ENCODE measurements at regions not wholly inside any gene's neighbourhood (a gene's known extent, or its start where the extent isn't known, plus 50 kb on each side); places are given as distances from the start of the nearest gene placed in this dataset.

- in situ Hi-C loops (cut with MboI; ENCODE audit: low pct_ligation_motif_present in 1 of 4, low pct_unique_long_range_greater_than_20kb in 1 of 4, low sequenced_read_pairs in 3 of 4) (no loop called here), intact Hi-C loops (cut with DNase I; ENCODE audit: low total_unique reads) (no loop called here)
- WGBS, 2 donors (ENCODE audit: low coverage in 1 of 2), result 81 to 91% methylated on average over 10 of the region's 10 CpGs
- no peak for DNase-seq
- TF ChIP-seq POLR2A (IDR thresholded peaks at IDR 0.05) (no peak), EP300 (IDR thresholded peaks at IDR 0.05; ENCODE audit: low read depth) (no peak), POLR2AphosphoS5 (IDR thresholded peaks at IDR 0.05) (no peak), CTCF (IDR thresholded peaks at IDR 0.05) (no peak)
- Histone ChIP-seq H3K4me3 (no peak overlapping the region), H3K4me1 (no peaks in the 10 kb centered on the region), H3K9me3 (no peaks in the 10 kb centered on the region), H3K27me3 (no peaks in the 10 kb centered on the region), H3K36me3 (no peaks in the 10 kb centered on the region), H3K27ac (no peak overlapping the region)
These were observed 164.2 kb upstream of the SOX1 start for GRCh38 chr13:111902726-111903125.

- no peak for DNase-seq
These were observed 163.8 kb upstream of the SOX1 start for GRCh38 chr13:111903143-111903542.

GRCh38 chr13:111904166-111904565 lies 162.8 kb upstream of the SOX1 start:
- TF ChIP-seq CTCF (IDR thresholded peaks at IDR 0.05) (no peak), POLR2A (IDR thresholded peaks at IDR 0.05) (no peak), POLR2AphosphoS5 (IDR thresholded peaks at IDR 0.05) (no peak), EP300 (IDR thresholded peaks at IDR 0.05; ENCODE audit: low read depth) (no peak)
- Histone ChIP-seq H3K27me3 (no peaks in the 10 kb centered on the region), H3K4me1 (no peaks in the 10 kb centered on the region), H3K27ac (no peak overlapping the region), H3K36me3 (no peaks in the 10 kb centered on the region), H3K4me3 (no peak overlapping the region), H3K9me3 (no peaks in the 10 kb centered on the region)
- no peak for DNase-seq
- in situ Hi-C loops (cut with MboI; ENCODE audit: low pct_ligation_motif_present in 1 of 4, low pct_unique_long_range_greater_than_20kb in 1 of 4, low sequenced_read_pairs in 3 of 4) (no loop called here), intact Hi-C loops (cut with DNase I; ENCODE audit: low total_unique reads) (no loop called here)
- WGBS, 2 donors (ENCODE audit: low coverage in 1 of 2), result 81 to 82% methylated on average over 4 to 7 of the region's 7 CpGs

More at GRCh38 chr13:111903143-111903542, 163.8 kb upstream of the SOX1 start:
- Histone ChIP-seq H3K9me3 (no peaks in the 10 kb centered on the region), H3K4me3 (no peak overlapping the region), H3K27ac (no peak overlapping the region), H3K27me3 (no peaks in the 10 kb centered on the region), H3K4me1 (no peaks in the 10 kb centered on the region), H3K36me3 (no peaks in the 10 kb centered on the region)
- intact Hi-C loops (cut with DNase I; ENCODE audit: low total_unique reads) (no loop called here), in situ Hi-C loops (cut with MboI; ENCODE audit: low pct_ligation_motif_present in 1 of 4, low pct_unique_long_range_greater_than_20kb in 1 of 4, low sequenced_read_pairs in 3 of 4) (no loop called here)
- TF ChIP-seq POLR2AphosphoS5 (IDR thresholded peaks at IDR 0.05), result no peak
- TF ChIP-seq POLR2A (IDR thresholded peaks at IDR 0.05), result no peak
- no peak for TF ChIP-seq EP300 (IDR thresholded peaks at IDR 0.05; ENCODE audit: low read depth)
- no peak for TF ChIP-seq CTCF (IDR thresholded peaks at IDR 0.05)
- 60 to 81% methylated on average over 1 to 5 of the region's 5 CpGs for WGBS, 2 donors (ENCODE audit: low coverage in 1 of 2)

- Histone ChIP-seq H3K27me3 (no peaks in the 10 kb centered on the region), H3K4me3 (no peak overlapping the region), H3K9me3 (no peaks in the 10 kb centered on the region), H3K4me1 (no peaks in the 10 kb centered on the region), H3K27ac (no peak overlapping the region), H3K36me3 (no peaks in the 10 kb centered on the region)
- WGBS, 2 donors (ENCODE audit: low coverage in 1 of 2), result 89% methylated on average over 41 of the region's 47 CpGs; no CpG with 5 or more reads in 1 of the 2 donors
- TF ChIP-seq POLR2AphosphoS5 (IDR thresholded peaks at IDR 0.05), result no peak
- no peak for TF ChIP-seq POLR2A (IDR thresholded peaks at IDR 0.05)
- TF ChIP-seq EP300 (IDR thresholded peaks at IDR 0.05; ENCODE audit: low read depth), result no peak
- DNase-seq, result no peak
- intact Hi-C loops (cut with DNase I; ENCODE audit: low total_unique reads), result no loop called here
- in situ Hi-C loops (cut with MboI; ENCODE audit: low pct_ligation_motif_present in 1 of 4, low pct_unique_long_range_greater_than_20kb in 1 of 4, low sequenced_read_pairs in 3 of 4), result no loop called here
These were observed 162.0 kb upstream of the SOX1 start for GRCh38 chr13:111904701-111905608.
